Umbilical cord (tissue), 1 donor: ENCODE measurements at regions not wholly inside any gene's neighbourhood (a gene's known extent, or its start where the extent isn't known, plus 50 kb on each side); places are given as distances from the start of the nearest gene placed in this dataset.
A peak's percentile ranks its signal among the peaks of the same experiment; 100 is the strongest.
"Not testable (repeated sequence)": the region's sequence is repeated elsewhere in the genome, so short reads cannot be mapped to it uniquely, and the experiment has no call there.

ENCODE experiments used
- DNase-seq: peaks from one replicate; pipeline ENCODE4 v3.0.0-alpha.2; 2015; ENCODE audit warnings: low spot score

GRCh38 chr4:184281231-184282139 lies 63.8 kb upstream of the ENPP6 start:
- peak; percentile 18 for DNase-seq

- DNase-seq = no peak
Observed at GRCh38 chr4:184280591-184281071, 63.0 kb upstream of the ENPP6 start.

GRCh38 chr4:184280137-184280536 lies 62.5 kb upstream of the ENPP6 start:
- DNase-seq = no peak

GRCh38 chr4:184279496-184280061 lies 61.9 kb upstream of the ENPP6 start:
- DNase-seq = no peak

- DNase-seq = not testable (repeated sequence)
Observed at GRCh38 chr4:184277769-184278168, 60.1 kb upstream of the ENPP6 start.

GRCh38 chr4:184277010-184277409 lies 59.3 kb upstream of the ENPP6 start:
- DNase-seq = not testable (repeated sequence)

GRCh38 chr4:184276346-184276745 lies 58.7 kb upstream of the ENPP6 start:
- not testable (repeated sequence) for DNase-seq

- DNase-seq = no peak
Observed at GRCh38 chr4:184275766-184276165, 58.1 kb upstream of the ENPP6 start.

GRCh38 chr4:184274286-184274951 lies 56.7 kb upstream of the ENPP6 start:
- no peak for DNase-seq

GRCh38 chr4:184273166-184274147 lies 55.8 kb upstream of the ENPP6 start:
- no peak for DNase-seq

GRCh38 chr4:184270808-184271413 lies 53.2 kb upstream of the ENPP6 start:
- no peak for DNase-seq

GRCh38 chr4:184269879-184270430 lies 52.3 kb upstream of the ENPP6 start:
- DNase-seq = no peak

GRCh38 chr4:184268584-184269160 lies 51.0 kb upstream of the ENPP6 start:
- no peak for DNase-seq

GRCh38 chr4:184267673-184268583 lies 50.3 kb upstream of the ENPP6 start:
- DNase-seq = peak; percentile 41
